GM19035 (cell line): ENCODE measurements at regions not wholly inside any gene's neighbourhood (a gene's known extent, or its start where the extent isn't known, plus 50 kb on each side); places are given as distances from the start of the nearest gene placed in this dataset.
"Not testable (repeated sequence)": the region's sequence is repeated elsewhere in the genome, so short reads cannot be mapped to it uniquely, and the experiment has no call there.

ENCODE experiments used
- ATAC-seq: cut with Tn5 transposase; IDR thresholded peaks from one replicate; pipeline ENCODE4 v1.9.1; 2021; ENCODE audit not compliant: unreplicated experiment

DNA sequence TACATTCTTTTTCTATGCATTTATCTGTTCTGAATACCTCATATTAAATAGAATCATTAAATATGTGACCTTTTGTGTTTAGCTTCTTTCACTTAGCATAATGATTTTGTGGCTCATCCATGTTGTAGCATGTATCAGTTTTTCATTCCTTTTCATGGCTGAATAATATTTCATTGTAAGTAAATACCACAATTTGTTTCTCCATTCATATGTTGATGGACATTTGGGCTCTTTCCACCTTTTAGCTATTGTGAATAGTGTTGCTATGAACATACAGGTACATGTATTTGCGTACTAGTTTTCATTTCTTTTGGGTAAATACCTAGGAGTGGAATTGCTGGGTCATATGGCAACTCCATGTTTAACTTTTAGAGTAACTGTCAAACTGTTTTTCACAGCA is 85.1 kb downstream of the GNL3L start:
- ATAC-seq: no peak

DNA sequence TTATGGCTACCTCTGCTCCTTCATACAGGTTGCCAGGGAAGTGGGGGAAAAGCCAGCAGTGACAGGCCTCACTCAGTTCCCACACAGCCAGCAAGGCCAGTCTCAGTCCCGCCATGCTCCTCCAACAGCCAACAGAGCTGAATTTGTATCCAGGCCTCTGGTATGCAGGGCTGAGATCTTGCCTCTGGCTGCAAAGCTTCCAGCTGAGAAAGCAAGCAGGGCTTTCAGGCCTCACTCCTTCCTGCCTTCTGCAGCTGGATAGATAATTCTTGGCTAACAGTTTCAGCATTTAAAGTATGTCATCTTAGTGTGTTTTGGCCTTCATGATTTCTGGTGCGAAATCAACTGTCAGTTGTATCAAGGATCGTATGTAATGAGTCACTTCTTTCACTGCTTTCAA is 103.6 kb downstream of the GNL3L start:
- ATAC-seq: no peak

DNA sequence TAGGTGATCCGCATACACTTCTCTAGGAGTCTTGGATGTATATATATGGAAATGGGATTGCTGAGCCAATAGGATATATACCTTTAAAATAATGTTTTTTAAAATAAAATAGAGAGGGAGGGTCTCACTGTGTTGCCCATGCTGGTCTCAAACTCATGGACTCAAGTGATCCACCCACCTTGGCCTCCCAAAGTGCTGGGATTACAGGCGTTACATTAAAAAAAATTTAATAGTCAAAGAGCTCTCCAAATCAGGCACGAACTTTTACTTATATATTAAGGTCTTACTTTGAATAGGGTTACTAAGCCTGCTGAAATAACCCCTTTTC is 109.0 kb downstream of the GNL3L start:
- ATAC-seq: no peak

DNA sequence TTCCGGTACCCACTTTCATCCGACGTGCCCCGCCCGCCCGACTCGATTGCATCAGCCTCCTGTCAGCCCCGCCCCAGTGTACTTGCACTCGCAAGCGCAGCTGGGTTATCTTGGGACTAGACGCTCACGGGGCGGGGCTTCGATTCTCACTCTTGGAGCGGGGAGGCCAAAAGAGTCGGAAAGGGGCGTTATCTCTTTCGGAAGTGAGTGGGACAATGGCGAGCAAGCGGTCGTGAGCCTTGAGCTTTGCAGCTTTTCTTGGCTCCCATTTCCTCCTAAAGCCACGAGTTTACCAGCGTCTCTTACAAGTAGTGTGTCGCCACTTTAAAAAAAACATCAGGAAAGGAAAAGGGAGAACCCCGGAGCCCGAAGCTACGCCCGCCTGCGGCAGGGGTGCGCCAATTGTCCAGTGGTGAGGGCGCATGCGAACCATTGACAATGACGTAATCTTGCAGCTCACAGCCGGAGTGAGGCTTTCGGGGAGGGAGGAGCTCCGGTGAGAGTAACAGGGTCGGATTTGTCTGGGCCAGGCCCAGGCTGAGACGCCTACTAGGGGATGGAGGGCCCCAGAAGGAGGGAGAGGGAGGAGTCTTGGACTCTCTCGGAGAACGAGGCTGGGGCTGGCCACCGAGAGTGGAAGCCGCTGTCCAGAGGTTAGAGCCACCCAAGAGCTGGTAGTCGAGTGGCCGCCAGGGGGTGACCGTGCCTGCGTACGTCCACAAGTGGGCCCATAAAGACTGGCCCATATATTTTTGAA is 109.5 kb downstream of the GNL3L start:
- ATAC-seq: peak; percentile 93

DNA sequence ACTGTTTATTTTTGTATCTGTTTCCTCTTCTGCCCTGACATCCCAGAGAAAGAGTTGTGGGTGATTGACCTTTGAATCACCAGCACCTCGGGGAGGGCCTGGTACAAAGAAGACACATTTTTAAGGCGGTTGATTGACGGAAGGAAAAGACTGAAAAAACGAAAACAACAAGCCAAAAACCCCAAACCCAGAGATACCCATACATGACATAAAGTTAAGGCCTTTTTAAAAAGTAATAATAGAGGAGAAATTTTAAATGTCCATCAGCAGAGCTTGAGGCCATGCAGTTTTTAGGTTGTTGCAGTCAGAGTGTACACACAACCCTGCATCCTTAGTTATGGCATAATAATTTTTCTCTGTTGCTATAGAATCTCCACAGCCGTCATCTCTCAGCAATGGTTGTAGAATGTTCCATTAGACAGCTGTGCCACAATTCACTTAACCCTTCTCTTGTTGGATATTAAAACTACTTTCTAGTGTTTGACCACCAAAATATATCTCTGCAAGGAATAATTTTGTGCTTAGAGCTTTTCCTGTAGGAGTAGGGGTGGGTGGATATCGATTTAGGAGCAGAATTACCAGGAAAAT is 110.2 kb downstream of the GNL3L start:
- ATAC-seq: no peak

DNA sequence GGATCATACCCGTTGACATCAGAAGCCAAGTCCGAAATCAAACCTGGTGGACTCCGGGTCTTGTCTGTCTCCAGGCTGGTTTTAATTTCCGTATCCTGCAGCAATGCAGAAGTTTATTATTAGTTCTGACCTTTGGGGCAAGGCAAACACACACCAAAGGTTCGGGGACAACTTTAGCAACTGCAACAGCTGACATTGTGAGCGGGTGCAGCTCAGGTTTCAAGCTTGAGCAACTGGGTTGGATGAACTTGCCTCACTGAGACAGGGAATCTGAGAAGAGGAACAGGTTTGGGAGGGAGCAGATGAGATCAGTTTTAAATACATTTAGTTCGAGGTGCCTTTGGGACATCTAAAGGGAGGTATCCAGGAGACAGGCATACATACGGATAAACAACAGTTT is 110.7 kb downstream of the GNL3L start:
- no peak for ATAC-seq

DNA sequence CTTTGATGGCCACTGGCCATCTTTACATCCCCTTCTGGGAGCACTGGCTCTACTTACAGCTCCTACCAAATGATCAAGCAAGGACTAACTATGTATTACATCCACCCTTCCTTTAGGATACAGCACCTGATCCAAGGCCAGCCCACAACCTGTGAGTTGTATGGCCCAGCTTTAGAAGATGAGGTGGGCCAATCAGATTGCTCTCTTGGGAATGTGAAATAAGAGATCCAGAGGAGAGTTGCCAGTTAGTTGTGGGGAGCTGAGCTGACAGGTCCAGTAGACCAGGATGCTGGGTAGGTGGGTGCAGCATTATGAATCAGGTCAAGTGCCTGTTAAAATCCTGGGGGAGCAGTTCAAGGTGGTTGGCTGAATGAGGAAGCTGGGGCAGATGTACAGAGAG is 111.5 kb downstream of the GNL3L start:
- no peak for ATAC-seq

DNA sequence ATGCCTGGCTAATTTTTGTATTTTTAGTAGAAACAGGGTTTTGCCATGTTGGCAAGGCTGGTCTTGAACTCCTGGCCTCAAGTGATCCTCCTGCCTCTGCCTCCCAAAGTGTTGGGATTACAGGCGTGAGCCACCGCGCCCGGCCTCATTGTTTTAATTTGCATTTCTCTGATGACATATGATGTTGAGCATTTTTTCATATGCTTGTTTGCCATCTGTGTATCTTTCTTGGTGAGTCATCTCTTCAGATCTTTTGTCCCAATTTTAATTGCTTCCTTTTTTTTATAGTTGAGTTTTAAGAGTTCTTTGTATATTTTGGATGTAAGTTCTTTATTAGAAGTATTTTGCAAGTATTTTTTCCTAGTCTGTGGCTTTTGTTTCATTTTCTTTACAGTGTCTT is 117.6 kb downstream of the GNL3L start:
- ATAC-seq: not testable (repeated sequence)

DNA sequence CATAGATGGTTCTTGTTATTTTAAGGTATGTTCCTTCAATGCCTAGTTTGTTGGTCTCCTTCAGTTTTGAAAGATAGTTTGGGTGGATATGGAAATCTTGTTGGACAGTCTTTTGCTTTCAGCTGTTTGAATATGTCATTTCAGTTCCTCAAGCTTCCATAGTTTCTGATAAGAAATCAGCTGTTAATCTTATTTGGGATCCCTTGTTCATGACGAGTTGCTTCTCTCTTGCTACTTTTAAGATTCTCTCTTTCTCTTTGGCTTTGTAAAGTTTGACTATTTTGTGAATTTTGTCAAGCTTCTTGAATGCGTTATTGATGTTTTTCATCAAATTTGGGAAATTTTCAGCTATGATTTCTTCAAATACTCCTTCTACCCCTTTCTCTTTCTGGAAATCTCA is 129.5 kb downstream of the GNL3L start:
- no peak for ATAC-seq

DNA sequence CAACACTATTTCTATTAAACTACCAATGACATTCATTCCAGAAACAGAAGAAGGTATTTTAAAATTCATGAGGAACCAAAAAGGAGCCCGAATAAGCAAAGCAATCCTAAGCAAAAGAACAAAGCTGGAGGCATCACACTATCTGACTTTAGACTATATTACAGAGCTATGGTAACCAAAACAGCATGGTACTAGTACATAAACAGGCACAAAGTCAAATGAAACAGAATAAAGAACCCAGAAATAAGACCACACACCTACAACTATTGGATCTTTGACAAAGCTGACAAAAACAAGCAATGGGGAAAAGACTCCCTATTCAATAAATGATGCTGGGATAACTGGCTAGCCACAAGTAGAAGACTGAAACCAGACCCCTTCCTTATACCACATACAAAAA is 122.3 kb downstream of the ITIH6 start:
- no peak for ATAC-seq

DNA sequence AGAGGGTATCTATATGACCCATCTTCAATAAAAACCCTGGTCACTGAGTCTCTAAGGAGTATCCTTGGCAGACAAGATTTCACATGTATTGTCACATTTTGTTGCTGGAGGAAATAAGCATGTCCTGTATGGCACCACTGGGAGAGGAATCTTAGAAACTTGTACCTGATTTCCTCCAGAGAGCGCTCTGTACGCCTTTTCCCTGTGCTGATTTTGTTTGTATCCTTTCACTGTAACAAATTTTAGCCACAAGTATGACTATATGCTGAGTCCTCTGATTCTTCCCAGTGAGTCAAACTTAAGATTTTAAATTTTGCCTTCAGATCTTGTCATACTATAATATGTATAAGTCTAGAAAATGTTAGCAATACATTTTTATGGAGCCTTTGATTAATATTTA is 102.8 kb downstream of the ITIH6 start:
- no peak for ATAC-seq

DNA sequence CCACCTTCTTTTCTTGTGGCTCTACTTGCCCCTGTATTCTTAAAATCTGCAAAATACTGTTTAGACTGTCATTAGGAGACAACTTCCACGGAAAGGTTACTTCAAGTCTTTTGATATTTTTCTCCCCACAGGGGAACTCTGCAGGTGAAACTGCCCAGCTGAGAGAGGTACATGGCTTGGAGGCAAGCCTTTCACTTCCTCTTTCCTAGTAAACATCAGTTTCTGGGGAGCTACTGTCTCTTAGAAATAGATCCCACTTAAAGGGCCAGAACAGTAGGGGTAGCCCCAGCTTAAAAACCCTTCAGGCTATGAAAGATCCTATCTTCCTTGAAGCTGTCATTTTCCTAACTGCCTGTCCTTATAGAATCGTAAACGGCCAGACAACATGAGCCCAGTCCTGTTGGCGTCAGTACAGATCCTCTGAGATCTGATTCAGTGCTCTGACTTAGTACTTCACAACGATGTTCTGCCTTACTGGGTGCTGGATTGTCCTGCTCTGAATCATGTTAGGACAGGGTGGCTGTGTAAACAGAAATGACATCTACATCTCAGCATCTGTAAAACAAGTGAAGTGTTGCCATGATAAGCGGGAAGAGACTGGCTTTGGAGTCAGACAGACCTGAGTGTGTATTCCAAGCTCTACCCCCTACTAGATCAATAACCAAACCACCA is 102.1 kb downstream of the ITIH6 start:
- no peak for ATAC-seq
